Skeletal muscle cell (primary cell): ENCODE measurements at regions not wholly inside any gene's neighbourhood (a gene's known extent, or its start where the extent isn't known, plus 50 kb on each side); places are given as distances from the start of the nearest gene placed in this dataset.

Source experiments
- DNase-seq: peaks from one replicate; pipeline ENCODE4 v3.0.0-alpha.2; 2010; ENCODE audit warnings: low read depth
- H3K4me3 ChIP-seq: 2 replicates; pipeline ENCODE4 v1.5.1; 2011; ENCODE audit warnings: low read depth, mild to moderate bottlenecking, control low read depth, low read length, moderate library complexity

- H3K4me3 ChIP-seq, result no peak overlapping the region
- DNase-seq, result no peak
Measured at GRCh38 chr6:1510239-1510638, 99.5 kb upstream of the FOXC1 start.

DNA sequence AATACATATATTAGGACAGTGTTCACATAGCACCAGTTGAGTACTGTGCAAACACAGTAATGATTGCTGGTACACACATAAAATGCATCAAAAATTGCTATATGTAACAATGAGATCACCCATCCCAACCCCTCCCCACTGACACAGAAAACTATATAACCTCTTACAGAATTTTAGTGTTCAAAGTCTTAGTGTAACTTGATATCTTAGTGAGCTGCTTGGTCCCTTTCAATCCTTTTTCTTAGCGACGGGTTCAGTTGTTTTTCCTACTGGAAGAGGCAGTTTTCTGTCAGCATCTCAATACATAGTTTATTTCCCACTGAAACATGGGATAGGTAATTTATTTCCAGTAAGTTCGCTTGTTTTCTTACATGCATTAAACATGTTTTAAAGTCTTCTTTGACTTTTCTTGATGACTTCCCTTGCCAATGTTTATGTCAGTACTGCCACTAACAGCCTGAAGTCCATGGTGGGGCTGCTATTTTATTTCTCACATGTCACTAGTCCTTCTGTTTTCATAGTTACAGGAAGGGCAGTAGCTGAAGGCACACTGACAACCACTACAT, 96.4 kb upstream of the FOXC1 start:
- no peak for DNase-seq
- H3K4me3 ChIP-seq, result no peak overlapping the region

- DNase-seq, result no peak
- no peak overlapping the region for H3K4me3 ChIP-seq
Measured at GRCh38 chr6:1514078-1514477, 95.6 kb upstream of the FOXC1 start.

- H3K4me3 ChIP-seq, result no peak overlapping the region
- DNase-seq, result no peak
Measured at GRCh38 chr6:1515280-1515679, 94.4 kb upstream of the FOXC1 start.

- DNase-seq, result no peak
- H3K4me3 ChIP-seq, result no peak overlapping the region
Measured at GRCh38 chr6:1515781-1516180, 93.9 kb upstream of the FOXC1 start.

- no peak for DNase-seq
- no peak overlapping the region for H3K4me3 ChIP-seq
Measured at GRCh38 chr6:1516742-1517520, 92.8 kb upstream of the FOXC1 start.

- H3K4me3 ChIP-seq, result no peak overlapping the region
- DNase-seq, result no peak
Measured at GRCh38 chr6:1518855-1519254, 90.9 kb upstream of the FOXC1 start.

DNA sequence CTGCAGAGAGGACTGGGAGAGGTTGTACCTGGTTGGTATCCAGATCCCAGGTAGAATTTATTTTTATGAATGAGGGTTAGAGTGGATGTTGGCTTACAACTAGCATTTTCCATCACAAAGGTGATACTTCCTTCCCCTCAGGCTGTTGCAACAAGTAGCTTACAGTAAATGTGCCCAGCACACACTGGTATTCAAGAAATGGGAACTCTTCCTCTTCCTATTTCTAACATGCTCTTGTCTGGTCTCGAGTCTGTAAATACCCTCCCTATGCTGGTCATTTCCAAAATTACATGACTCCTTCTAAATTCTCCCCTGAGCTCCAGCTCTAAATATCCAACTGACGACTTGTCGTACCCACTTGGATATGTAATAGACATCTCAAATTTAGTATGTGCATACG, 90.1 kb upstream of the FOXC1 start:
- H3K4me3 ChIP-seq, result no peak overlapping the region
- DNase-seq, result no peak

GRCh38 chr6:1522779-1523178, 86.9 kb upstream of the FOXC1 start:
- no peak for DNase-seq

GRCh38 chr6:1524040-1524480, 85.7 kb upstream of the FOXC1 start:
- peak overlapping the region; percentile 15 for H3K4me3 ChIP-seq
- DNase-seq, result peak; percentile 10

More at GRCh38 chr6:1522779-1523178, 86.9 kb upstream of the FOXC1 start:
- H3K4me3 ChIP-seq, result no peak overlapping the region

GRCh38 chr6:1525364-1526038, 84.2 kb upstream of the FOXC1 start:
- DNase-seq, result no peak
- H3K4me3 ChIP-seq, result no peak overlapping the region

DNA sequence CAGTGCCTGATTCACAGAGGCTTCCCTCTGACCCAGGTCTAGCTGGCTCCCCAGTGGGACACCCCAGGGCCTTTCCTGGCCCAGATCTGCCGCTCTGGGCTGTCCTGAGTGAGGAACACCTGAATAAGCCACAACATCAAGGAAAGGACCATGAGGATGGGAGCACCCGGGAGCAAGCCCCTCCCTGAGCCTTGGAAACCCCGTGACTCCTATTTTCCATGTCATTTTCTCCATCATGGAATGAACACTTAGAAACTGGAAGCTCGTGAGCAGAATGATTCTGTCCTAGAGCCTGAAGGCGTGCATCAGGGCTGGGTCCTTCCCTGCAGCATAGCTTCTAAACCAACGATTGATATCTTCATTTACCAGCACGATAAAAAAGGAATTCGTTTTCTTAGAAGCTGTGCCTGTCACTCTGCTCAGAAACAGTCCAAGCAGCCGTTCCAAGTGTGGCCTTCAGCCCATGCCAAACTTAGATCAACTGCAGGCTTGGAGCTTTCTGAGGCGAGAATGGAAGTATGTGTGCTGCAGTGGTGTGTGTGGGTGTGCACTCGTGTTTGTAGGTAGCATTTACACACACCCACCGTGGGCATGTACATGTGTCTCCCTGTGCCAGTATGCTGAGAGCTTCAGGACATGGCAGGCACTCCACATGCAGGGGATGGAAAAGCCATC, 83.2 kb upstream of the FOXC1 start:
- H3K4me3 ChIP-seq, result no peak overlapping the region

GRCh38 chr6:1527073-1527457, 82.7 kb upstream of the FOXC1 start:
- peak; percentile 33 for DNase-seq
- H3K4me3 ChIP-seq, result no peak overlapping the region

More for the DNA sequence above, 83.2 kb upstream of the FOXC1 start:
- DNase-seq, result no peak

GRCh38 chr6:1535295-1535694, 74.4 kb upstream of the FOXC1 start:
- no peak for DNase-seq

GRCh38 chr6:1536526-1537429, 72.9 kb upstream of the FOXC1 start:
- no peak for DNase-seq
- no peak overlapping the region for H3K4me3 ChIP-seq

More at GRCh38 chr6:1535295-1535694, 74.4 kb upstream of the FOXC1 start:
- no peak overlapping the region for H3K4me3 ChIP-seq

DNA sequence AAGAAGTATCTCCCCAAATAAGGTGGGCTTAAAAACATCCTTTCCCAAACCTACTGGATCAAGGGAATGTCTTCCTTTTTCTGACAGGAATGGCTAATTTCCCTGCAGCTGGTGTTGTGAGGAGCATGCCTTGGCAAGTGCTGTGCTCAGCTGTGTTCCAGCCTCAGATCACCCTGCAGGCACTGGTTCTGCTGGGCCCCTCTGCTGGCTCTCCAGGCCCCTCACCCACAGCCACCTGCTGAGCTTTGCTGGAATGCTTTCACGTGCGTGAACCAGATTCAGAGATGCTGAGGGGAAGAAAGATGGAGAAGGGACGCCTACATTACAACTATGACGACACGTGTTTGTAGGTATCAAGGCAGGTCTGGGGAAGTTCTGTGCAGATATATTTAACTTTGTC, 71.3 kb upstream of the FOXC1 start:
- H3K4me3 ChIP-seq, result no peak overlapping the region
- no peak for DNase-seq

DNA sequence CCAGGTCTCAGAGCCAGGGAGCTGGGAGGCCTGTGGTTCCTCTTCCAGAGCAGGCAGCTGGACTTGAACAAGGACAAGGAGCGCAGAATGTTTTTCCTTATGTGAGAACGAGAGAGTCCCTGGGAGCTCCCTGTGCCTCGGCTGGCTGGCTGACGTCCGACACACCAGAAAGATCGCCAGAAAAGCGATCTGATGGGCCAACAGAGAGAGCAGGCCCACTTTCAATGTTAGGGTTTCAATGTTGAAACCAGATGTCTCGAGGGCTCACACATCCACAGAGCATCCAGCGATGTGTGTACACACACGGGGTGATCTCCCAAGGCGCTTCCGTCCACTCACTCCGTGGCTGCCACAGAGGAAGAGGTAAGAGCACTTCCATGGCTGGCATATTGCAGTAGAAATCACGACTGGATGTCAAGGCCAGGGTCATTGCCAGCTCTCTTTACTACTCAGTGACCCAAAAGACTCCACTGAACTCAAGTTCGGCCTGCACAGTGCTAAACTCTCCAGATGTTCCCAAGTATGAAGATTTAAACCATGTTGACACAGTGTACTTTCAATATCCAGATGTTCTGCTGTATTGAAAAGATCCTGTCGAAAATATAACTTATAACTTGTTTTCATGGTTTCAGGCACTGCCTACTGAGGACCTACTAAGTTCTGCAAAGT, 70.8 kb upstream of the FOXC1 start:
- no peak overlapping the region for H3K4me3 ChIP-seq
- DNase-seq, result no peak

DNA sequence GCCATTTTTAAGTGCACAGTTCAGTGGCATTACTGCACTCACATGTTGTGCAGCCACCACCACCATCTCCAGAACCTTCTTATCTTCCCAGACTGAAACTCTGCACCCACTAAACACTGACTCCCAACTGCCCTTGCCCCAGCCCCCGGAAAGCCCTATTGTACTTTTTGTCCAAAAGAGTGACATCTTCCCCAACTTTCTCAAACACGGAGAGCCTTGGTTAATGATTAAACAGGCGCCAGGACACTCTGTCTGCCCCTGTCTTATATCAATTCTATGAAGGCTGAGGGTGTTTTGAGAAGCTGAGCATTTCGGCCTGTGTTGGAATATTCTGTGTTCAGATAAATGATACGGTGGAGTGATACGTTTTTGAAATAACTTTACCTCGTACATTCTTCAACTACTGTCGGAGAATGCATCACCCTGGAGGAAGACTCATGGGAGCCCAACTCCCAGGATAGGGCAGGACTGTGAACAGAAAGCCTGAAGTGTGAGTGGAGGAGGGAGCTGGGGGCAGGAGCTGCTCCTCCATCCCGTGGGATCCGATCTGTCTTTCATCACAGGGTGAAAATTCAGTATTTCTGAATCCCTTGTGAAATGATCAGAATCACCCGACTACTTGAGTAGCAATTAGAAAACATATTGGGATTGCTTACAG, 68.7 kb upstream of the FOXC1 start:
- H3K4me3 ChIP-seq, result no peak overlapping the region
- no peak for DNase-seq
